Spleen (tissue), 7 donors: ENCODE measurements at regions not wholly inside any gene's neighbourhood (a gene's known extent, or its start where the extent isn't known, plus 50 kb on each side); places are given as distances from the start of the nearest gene placed in this dataset.

Experiments
- CTCF ChIP-seq, 11 experiments: fragments of 200-600 bp in 7 of 11; fragments of 450-650 bp in 4 of 11; sonication (generic) in 4 of 11; IDR thresholded peaks in 8 of 11; conservative IDR thresholded peaks in 3 of 11; 1 replicate in 7 of 11; 2 replicates in 4 of 11; pipeline versions ENCODE4 v1.4.0 to v1.8.0; 2016 to 2021; ENCODE audit warnings: antibody characterized with exemption in 11 of 11, inconsistent platforms in 4 of 11, mild to moderate bottlenecking in 1 of 11
- POLR2A ChIP-seq, 3 donors: fragments of 450-650 bp; IDR thresholded peaks; one replicate each; pipeline ENCODE4 v1.5.1; 2017; ENCODE audit warnings: antibody characterized with exemption in 3 of 3, mild to moderate bottlenecking in 1 of 3
- donor health status: DM: no; HTN: no; CAD: no; lungs with moderate emphysema.
- donor health status: DM: no; HTN: no; CAD: no.
- donor health status: DM: no; HTN: no; CAD: no.

- TF ChIP-seq CTCF (IDR thresholded peaks at IDR 0.05 in 8 of 11, conservative IDR thresholded peaks at IDR 0.05 in 3 of 11) (no peak), POLR2A (IDR thresholded peaks at IDR 0.05) (no peak)
These were observed 888.8 kb downstream of the QKI start for GRCh38 chr6:164303102-164303964.
